NB4 (cell line): ENCODE measurements at regions not wholly inside any gene's neighbourhood (a gene's known extent, or its start where the extent isn't known, plus 50 kb on each side); places are given as distances from the start of the nearest gene placed in this dataset.

Source experiments
- DNase-seq: peaks from one replicate; pipeline ENCODE4 v3.0.0; 2010; ENCODE audit warnings: low read depth
- H3K4me3 ChIP-seq: one replicate; pipeline ENCODE4 v1.5.1; 2011; ENCODE audit warnings: mild to moderate bottlenecking, low read depth, low read length, moderate library complexity
- CTCF ChIP-seq: IDR thresholded peaks from one replicate; pipeline ENCODE4 v1.5.1; 2012; ENCODE audit warnings: low read depth, low read length
- MAX ChIP-seq: IDR thresholded peaks from 2 replicates; pipeline ENCODE4 v1.6.1; 2011; ENCODE audit warnings: low read depth, low read length
- MYC ChIP-seq: IDR thresholded peaks from 2 replicates; pipeline ENCODE4 v1.6.1; 2011; ENCODE audit warnings: low read depth, low read length
- POLR2A ChIP-seq: IDR thresholded peaks from 2 replicates; pipeline ENCODE4 v1.6.1; 2011; ENCODE audit warnings: mild to moderate bottlenecking; ENCODE audit not compliant: insufficient read length; ENCODE audit errors: extremely low read depth

- no peak for DNase-seq
- no peak overlapping the region for H3K4me3 ChIP-seq
- TF ChIP-seq CTCF (no peak), MYC (no peak), POLR2A (no peak), MAX (no peak)
Observed at GRCh38 chr4:175986668-175987067, 79.0 kb upstream of the WDR17 start.

GRCh38 chr4:175988511-175988910, 77.1 kb upstream of the WDR17 start:
- no peak overlapping the region for H3K4me3 ChIP-seq
- DNase-seq, result no peak
- no peak for TF ChIP-seq POLR2A
- no peak for TF ChIP-seq MAX
- no peak for TF ChIP-seq MYC
- TF ChIP-seq CTCF, result no peak

GRCh38 chr4:175996206-175996605, 69.4 kb upstream of the WDR17 start:
- no peak for TF ChIP-seq POLR2A
- TF ChIP-seq CTCF, result no peak
- TF ChIP-seq MYC, result no peak
- TF ChIP-seq MAX, result no peak
- no peak overlapping the region for H3K4me3 ChIP-seq
- no peak for DNase-seq

DNA sequence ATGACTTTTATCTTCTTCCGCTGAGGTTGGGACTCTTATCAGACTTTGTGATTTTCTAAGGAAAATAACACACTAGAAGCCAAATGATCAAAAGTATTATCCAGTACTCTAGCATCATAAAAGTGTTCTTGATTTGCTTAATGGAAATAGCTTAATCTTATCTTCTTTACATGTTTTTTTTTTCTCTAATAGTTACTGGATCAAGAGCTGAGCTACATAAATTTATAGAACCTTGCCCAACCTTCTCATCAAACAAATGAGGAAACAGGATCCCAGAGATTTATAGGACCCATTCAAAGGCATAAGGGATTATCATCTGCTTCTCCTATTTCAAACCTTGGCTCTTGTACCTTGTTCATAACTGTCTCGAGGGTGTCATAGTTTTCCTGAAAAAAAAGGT, 68.3 kb upstream of the WDR17 start:
- TF ChIP-seq MAX, result no peak
- no peak for TF ChIP-seq CTCF
- no peak for TF ChIP-seq POLR2A
- TF ChIP-seq MYC, result no peak
- H3K4me3 ChIP-seq, result no peak overlapping the region
- DNase-seq, result no peak

DNA sequence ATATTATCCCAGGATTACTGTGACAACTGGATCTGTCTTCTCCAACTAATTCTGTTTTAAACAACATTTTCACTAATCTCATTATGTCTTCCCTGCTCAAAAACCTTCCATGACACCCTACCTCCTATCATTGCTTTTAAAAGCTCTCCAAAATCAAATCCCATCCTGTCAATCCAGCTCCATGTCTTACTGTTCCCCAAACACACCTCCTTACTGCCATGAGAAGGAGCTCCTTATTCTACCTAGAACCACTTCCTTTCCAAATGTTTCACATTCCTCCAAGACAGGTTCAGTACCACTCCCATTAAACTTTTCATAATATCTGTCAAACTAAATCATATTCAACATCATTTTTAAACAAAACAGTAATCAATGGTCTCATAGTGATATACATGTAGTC, 66.9 kb upstream of the WDR17 start:
- DNase-seq, result no peak
- H3K4me3 ChIP-seq, result no peak overlapping the region
- TF ChIP-seq MYC (no peak), POLR2A (no peak), MAX (no peak), CTCF (no peak)

GRCh38 chr4:175999944-176000343, 65.7 kb upstream of the WDR17 start:
- no peak for DNase-seq
- no peak for TF ChIP-seq MAX
- no peak for TF ChIP-seq MYC
- TF ChIP-seq CTCF, result no peak
- TF ChIP-seq POLR2A, result no peak
- H3K4me3 ChIP-seq, result no peak overlapping the region
